ENCODE measurements at regions not wholly inside any gene's neighbourhood (a gene's known extent, or its start where the extent isn't known, plus 50 kb on each side); places are given as distances from the start of the nearest gene placed in this dataset.
"Not testable (repeated sequence)": the region's sequence is repeated elsewhere in the genome, so short reads cannot be mapped to it uniquely, and the experiment has no call there.

DNA sequence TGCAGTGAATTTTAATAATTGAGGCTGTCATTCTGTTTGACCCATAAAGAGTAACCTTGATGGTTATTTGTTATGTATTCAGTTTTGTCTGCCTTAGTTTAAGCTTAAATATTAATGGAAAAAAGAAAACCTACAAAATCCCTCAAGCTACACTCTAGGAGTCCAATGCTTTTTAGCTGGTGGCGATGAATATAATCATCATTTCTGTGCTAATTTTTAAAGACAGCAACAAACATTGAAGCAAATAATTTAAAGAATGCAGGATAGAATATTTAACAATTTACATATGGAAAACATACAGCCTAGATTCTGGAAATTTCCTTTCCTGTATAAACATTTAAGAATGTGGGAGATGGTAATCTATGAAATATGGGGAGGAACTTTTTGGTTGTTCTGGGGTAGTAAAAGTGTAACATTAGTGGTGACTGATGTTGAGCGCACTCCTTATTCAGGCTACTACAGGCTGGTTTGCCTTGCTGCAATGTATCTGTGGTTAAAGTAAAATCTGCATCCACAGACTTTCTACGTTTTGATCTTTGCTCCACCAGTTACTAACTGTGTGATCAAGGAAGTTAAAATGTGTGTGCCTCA is 287.9 kb upstream of the DEFB112 start:
- DNase-seq (ENCODE audit: low spot score) = no peak

DNA sequence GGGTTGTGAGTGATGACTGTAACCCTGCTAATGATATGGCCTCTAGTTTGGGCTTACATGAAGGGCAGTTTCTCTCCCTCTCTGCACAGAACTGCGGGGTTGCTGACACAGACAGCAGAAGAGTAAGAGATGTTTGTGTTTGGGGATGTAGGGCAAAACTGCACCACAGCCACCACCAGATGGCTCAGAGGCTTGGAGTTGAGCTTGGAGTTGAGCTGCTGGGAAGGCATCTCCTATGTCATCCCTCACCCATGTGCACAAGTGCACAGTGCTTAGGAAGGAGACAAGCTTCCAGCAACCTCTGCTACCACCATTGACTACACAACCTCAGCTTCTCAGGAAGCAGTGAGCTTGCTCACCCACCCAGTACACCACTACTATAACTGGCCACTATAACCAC is 303.9 kb upstream of the DEFB112 start:
- DNase-seq (ENCODE audit: low spot score) = no peak

DNA sequence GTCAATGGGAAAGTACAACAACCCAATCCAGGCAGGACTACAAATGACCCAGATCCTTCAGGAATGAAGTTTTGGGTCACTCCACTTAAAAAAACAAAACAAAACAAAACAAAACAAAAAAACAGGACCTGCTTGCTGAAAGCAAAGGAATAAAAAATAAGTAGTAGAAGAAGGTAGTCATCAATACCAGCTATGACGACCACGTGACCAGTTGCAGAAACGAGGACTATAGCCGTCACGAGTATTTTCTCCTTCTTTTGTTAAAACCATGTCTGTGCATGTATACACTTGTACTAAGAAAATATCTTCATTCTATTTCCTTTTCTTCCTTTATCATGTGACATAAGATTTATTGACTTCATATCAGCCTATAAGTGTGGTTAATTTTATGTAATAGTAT is 308.4 kb upstream of the DEFB112 start:
- no peak for DNase-seq (ENCODE audit: low spot score)

DNA sequence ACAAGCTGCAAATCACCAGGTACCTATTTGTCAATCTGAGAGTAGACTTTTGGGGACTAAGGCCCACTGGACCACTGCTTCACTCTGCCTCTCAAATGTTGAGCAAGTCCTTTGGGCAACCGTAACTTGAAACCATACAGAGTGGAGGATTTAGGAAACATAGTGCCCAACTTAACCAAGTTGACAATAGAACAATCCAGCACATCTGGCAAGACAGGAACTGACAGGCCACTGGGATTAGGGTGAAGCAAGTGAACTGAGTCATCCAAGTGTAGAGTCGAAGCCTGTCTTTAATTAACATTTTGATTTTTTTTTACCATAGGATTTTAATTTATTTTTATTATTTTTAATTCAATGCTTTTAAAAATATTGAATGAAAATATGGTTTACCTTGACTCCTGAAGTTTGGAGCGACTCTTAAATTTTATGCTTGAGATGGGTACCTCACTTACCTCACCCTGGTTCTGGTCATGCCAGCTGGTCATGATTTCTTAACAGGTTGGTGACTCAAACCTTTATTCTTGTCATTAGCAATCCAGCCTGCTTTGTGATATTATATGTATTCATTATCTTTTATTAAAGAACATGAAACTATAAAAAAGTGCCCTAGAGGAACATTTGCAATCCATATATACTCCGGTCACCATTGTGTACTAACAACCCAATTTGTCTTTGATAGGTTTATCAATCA is 312.1 kb upstream of the DEFB112 start:
- DNase-seq (ENCODE audit: low spot score) = no peak

DNA sequence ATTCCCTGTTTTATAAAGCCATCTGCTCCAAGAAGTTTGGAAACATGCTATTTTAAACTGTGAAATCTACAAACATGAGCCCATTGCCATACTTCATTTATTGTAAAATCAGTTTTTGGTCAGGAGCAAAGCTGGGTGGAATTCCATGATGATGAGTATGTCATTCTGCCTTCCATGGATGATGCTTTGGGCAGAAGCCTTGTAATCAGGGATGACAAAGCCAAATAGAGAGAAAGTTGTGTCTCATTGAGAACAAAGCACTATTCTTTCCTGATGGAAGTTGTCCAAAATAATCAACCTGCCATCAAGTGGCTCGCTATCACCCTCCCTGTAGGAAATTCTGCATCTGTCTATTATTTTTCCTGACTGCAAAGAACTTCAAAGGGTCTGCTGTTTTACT is 313.0 kb upstream of the DEFB112 start:
- DNase-seq (ENCODE audit: low spot score) = no peak

DNA sequence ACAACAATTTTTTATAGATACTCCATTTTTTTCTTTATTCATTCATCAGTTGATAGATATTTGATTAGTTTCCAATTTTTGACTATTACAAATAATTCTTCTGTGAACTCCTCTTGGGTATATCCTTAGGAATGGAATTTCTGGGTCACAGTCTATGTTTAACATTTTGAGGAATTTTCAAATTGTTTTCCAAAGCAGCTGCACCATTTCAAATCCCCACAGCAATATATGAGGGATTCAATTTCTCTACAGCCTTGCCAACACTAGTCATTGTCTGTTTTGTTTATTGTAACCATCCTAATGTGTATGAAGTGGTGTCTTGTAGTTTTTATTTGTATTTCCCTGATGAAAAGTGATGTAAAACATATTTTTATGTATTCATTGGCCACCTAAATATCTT is 320.3 kb upstream of the DEFB112 start:
- DNase-seq (ENCODE audit: low spot score) = no peak

DNA sequence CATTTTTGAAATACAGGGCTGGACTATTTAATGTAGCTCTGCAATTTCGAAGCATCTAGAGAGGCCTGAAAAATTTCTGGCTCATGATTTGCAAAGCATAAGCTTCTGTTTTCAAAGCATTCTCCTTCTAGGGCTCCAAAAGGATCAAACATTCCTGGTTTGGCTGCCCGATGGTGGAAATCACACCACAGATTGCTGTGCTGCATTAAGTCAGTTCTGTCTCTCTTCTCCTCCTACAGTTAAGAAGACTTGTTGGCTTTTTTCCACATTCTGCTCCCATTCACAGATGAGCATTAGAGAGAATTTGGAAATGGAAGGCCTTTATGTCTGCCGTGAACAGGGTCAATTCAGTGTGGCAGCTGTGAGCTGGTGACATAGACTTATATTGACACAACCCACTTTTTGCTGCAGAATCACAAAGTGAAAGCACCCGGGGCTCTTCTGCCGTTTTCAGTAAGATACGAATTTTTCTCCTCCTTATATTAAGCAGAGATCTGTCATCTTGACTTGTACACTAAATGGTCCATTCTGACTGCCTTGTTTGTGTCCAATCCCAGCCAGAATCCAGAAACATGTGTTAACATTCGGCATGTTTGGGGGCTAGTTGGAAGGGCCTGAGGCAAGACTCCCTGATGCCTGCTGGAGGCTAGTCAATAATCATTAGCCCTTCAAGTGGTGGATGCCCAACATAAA is 330.8 kb upstream of the DEFB112 start:
- no peak for DNase-seq (ENCODE audit: low spot score)

DNA sequence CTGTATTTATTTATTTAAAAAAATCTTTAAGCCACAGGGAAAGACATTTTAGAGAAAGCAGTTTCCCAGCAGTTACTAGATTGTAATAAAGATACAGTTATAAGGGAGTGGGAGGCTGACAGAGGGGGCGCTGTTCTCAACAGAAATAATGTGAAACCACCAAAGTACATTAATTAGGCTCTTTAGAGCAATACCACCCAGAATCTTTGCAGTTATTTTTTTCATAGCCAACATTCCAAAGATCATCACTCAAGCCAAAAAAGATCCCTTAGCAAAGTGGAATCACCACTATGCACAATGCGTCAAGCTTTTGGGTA is 331.3 kb upstream of the DEFB112 start:
- no peak for DNase-seq (ENCODE audit: low spot score)

DNA sequence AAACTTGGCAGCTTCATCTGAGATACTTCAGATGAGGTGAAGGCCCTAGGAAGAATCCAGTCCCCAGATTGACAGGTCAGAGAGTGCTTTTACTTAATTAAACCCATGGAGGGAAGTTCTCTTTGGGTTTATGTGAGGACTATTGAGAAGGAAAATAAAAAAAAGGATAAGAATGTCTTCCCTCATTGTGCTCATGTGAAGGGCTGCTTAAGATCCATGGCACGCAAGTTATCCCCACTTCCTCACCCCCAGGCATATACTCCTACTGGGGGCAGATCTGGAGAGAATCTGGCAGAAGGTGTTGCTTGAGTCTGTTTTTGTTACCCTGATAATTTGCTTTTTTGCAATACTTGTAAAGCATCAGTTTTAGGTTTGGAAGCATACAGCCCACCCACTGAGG is 322.9 kb upstream of the TFAP2D start:
- DNase-seq (ENCODE audit: low spot score) = no peak

DNA sequence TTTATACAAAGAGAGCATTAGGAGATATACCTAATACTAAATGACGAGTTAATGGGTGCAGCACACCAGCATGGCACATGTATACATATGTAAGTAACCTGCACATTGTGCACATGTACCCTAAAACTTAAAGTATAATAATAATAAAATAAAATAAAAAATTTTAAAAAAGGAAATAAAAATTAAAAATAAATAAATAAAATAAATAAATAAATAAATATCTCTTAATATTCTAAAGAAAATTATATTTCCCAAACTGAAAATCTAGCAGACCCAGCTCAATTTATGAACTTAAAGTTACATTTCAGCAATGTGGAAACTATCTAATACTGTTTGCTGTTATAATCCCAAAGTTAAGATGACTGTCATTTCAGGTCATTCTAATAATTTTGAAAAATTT is 319.2 kb upstream of the TFAP2D start:
- not testable (repeated sequence) for DNase-seq (ENCODE audit: low spot score)

DNA sequence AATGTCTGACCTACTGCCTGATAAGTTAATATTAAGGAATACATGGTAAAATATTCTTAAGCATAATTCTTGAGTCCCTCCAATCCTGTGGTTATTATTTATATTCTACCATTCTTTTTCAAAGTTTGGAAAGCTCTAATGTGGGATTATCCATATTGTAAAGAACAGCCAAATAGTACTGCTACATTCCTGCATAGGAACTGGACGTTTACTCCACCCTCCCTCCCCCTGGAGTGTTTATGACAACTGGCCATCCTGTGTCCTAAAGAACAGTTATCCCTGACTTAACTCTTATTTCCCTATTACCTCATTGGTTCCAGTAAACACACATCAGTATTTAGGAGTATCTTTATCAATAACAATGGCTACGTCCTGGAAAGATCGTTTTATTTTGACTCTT is 308.7 kb upstream of the TFAP2D start:
- DNase-seq (ENCODE audit: low spot score) = no peak

DNA sequence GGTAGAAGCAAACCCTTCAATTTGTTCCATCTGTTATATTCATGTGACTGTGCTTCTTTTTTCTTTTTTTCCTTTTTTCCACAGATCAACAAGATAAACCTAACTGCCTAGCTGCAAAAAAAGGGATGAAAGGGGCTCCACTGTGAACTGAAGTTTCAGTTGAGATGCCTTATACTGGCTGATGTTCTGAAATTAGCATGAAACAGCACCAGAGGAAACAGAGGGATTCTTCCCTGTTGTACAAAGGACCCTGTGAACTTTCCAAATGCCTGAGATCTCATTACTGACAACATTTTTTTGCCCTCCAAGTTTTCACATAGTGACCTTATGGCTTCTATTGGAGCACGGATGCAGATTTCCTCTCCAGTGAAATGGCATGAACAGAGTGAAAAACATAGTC is 302.7 kb upstream of the TFAP2D start:
- DNase-seq (ENCODE audit: low spot score) = no peak

DNA sequence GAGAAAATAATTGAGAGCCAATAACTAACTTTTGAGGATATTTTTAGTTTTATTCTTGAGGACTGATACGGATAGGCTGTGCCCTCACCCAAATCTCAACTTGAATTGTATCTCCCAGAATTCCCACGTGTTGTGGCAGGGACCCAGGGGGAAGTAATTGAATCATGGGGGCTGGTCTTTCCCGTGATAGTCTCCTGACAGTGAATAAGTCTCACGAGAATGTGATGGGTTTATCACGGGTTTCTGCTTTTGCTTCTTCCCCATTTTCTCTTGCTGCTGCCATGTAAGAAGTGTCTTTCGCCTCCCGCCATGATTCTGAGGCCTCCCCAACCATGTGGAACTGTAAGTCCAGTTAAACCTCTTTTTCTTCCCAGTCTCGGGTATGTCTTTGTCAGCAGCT is 292.3 kb upstream of the TFAP2D start:
- DNase-seq (ENCODE audit: low spot score) = not testable (repeated sequence)

DNA sequence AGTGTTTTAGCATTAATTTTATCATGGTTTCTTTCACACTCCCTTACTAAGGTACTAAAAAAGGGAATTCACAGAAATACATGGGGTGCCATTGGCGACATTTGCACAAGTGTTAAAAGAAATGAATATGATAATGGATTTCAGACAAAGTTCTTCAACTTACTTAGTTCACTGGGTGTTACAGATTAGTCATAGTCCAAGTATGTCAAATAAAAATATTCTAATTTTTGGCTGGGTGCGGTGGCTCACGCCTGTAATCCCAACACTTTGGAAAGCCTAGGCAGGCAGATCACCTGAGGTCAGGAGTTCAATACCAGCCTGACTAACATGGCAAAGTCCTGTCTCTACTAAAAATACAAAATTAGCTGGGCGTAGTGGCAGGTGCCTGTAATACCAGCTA is 286.1 kb upstream of the TFAP2D start:
- DNase-seq (ENCODE audit: low spot score) = no peak

DNA sequence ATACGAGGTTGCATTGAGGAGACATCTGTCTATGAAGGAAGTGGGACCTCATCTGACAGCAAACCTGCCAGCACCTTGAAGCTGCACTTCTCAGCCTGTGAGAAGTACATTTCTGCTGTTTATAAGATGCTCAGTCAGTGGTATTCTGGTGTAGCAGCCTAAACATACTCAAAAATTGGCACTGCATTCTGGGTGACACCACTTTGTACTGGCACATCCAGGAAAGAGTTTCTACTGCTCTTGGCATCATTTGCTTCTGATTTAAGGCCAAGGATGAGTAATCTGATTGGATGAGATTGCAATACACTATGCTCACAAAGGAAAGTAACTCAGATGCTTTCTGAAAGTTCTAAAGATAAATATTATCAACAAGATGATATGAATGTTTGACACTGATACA is 275.4 kb upstream of the TFAP2D start:
- DNase-seq (ENCODE audit: low spot score) = no peak

DNA sequence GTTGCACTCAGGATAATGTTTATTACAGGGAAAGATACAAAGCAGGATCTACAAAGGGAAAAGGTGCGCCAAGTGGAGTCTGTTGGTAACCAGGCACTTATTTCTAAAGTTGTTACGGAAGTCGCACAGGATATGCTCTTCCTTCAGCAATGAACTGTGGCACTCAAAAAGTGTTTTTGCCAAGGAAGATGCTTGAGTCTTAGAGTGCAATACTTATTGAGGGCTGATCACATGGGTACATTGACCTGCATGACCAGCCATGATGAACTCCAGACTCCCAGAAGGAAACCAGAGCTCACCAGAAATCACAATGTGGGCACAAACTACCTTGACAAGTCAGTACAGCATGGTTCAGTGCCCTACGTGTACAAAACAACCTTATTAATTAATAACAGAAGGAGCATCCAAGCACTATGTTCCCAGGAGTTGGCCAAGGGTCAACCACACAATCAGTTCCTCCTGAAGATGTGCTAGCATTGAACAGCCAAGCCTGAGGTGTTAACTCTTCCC is 270.7 kb upstream of the TFAP2D start:
- DNase-seq (ENCODE audit: low spot score) = no peak

DNA sequence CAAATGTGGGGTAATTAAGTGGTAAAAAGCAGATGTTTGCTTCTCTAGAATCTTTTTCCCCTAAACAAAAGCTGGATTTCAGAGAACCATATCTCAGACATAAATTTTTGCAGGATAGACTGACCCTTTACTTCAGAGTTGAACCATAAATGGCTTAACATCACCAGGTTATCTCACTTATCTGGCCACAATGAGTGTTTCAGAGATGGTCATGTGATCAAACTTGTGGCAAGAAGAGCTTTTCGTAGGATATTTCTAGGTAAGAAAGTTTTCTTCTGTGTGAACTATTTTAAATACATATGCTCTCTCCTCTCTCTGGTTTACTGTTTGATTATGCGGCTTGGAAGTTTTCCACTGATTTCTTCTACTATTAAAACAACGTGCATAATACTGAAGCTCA is 270.2 kb upstream of the TFAP2D start:
- no peak for DNase-seq (ENCODE audit: low spot score)

DNA sequence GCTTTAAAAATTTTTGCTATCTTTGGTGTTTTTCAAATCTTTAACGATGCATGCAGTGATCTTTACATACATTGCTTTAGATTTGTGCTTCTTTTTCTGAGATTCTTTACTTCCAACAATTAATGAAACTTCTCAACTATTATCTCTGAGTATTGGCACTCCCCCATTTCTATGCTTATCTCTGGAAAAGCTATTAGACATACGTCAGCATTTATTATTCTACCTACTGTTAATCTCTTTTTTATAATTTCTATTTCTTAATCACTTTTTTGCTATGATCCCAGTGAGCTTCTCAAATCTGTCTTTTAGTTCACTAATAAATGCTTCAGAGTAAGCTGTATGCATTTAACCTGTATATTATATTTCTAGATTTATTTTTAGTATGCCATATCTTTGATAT is 264.2 kb upstream of the TFAP2D start:
- DNase-seq (ENCODE audit: low spot score) = no peak

DNA sequence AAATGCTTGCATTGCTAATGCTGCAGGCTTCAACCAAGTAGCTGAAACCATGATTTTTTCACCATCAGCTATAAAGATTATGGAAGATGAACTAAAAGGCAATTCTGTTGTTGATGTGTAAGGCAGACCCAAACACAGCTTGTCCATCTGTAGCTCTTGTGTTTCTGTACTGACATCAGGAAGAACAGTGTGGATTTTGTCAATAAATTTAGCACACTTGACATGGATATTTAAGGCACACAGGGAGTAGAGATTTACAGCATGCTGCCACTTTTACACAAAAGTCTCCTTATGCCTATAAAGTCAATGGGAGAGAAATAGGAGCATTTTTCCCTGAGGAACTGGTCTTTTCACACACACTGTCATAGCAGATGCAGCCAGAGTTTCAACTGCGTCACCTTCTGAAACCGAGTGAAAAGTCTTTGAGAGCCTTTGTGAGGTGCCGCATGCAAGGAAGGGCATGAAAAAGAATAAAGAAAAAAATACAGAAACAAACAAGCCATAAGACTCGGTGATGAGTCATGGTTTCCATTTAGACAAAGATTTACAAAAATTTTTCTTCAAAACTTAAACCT is 261.4 kb upstream of the TFAP2D start:
- DNase-seq (ENCODE audit: low spot score) = no peak

DNA sequence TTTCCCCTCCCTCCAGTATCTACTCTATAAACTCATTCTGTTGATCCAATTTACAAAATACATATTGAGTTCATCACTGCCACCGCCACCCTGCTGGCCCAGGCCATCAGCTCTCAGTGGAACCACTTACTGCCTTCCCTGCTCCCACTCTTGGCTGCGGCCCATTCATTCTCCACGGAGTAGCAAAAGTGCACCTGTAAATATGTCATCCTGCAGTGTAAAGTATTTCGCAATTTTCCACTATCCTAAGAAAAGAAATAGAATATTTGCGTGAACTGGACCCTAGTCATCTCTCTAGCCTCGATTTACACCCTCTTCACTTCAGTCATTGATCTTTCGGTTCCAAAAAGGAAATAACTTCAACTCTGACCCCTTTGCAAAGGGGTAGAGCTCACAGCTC is 258.3 kb upstream of the TFAP2D start:
- no peak for DNase-seq (ENCODE audit: low spot score)

DNA sequence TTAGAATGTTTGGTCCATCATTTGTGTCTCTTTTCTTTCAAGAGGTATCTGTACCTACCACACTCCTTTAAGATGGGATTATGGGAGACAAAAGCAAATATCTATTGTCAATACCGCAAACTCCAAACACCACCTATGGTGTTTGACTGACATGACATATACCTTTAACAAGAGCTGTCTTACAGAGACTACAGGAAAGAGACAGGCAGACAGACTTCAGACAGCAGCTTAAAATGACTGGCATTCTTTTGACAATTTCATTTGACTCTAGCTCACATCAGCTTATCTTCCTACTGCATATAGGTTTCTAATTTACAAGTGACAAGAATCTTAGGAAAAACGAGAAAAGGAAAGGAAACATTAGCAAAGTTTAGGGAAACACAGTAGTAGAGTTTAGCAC is 256.0 kb upstream of the TFAP2D start:
- DNase-seq (ENCODE audit: low spot score) = no peak

DNA sequence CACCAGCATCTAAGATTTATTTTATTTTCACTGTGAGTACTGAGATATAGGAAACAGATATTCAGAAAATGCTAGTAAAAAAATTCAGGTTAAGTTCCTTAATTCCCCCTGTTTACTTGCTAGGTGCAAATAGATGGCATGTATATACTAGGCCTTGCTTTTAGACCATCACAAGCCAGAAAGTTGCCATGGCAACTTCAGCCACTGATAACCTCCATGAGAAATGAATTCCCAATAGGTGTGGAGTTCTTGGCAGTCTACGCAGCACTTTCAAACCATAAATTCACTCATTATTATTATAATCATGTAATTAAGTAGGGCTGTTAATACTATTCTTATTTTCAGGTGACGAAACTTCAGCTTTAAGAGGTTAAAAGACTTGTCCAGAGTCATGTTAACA is 251.6 kb upstream of the TFAP2D start:
- DNase-seq (ENCODE audit: low spot score) = no peak

DNA sequence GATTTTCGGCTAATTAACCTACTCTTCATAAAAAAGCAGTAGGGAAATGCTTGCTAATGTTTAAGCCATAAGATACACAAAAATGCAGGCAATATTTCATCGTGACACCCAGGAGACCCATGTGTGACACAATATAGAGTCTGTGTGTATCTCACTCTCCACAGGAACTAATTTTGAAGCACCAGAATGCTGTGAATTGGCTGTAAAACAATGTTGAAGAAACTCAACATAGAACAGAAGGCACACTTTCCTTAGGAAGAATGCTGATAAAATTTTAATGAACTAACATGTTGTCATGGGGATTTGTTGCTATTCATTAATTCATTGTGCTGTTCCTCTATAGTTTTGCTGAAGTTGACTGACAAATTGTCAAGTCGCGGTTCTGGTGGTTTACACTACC is 249.4 kb upstream of the TFAP2D start:
- DNase-seq (ENCODE audit: low spot score) = no peak

All from kidney capillary endothelial cell (primary cell).